ENCODE measurements at regions not wholly inside any gene's neighbourhood (a gene's known extent, or its start where the extent isn't known, plus 50 kb on each side); places are given as distances from the start of the nearest gene placed in this dataset.

GRCh38 chr18:61149786-61150185, 183.4 kb upstream of the CDH20 start:
- Mint-ChIP-seq H3K36me3 (ENCODE audit: low read depth) (no peaks in the 10 kb centered on the region), H3K27me3 (no peaks in the 10 kb centered on the region)

DNA sequence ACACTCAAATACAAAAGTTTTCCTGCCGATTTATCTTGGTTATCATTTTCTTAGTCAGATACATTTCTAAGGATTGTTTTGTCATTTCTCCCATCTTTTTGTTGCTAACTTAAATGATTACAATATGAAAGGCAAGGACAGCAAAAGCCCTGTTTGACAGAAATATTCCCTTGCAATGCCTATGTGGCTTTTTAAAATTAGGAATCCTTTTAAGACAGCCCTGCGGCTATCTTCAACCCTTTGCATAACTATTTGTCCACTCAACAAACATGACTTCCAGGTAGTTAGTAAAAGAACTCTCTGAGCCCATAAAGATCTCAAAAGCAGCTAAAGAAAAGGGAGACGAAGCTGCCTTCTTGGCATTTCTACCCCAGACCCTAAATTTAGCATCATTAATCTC, 179.7 kb upstream of the CDH20 start:
- ATAC-seq, result no peak

More at GRCh38 chr18:61149786-61150185, 183.4 kb upstream of the CDH20 start:
- ChIA-PET CTCF (no interaction called here), POLR2A (no interaction called here)
- H3K4me3 Mint-ChIP-seq, result no peak overlapping the region
- DNase-seq (no peak), ATAC-seq (no peak)
- intact Hi-C loops (cut with micrococcal nuclease), result no loop called here
- H3K27ac Mint-ChIP-seq, result no peak overlapping the region
- H3K9me3 Mint-ChIP-seq, result peaks cover 1% of the 10 kb centered on the region
- TF ChIP-seq, protein P1, sequence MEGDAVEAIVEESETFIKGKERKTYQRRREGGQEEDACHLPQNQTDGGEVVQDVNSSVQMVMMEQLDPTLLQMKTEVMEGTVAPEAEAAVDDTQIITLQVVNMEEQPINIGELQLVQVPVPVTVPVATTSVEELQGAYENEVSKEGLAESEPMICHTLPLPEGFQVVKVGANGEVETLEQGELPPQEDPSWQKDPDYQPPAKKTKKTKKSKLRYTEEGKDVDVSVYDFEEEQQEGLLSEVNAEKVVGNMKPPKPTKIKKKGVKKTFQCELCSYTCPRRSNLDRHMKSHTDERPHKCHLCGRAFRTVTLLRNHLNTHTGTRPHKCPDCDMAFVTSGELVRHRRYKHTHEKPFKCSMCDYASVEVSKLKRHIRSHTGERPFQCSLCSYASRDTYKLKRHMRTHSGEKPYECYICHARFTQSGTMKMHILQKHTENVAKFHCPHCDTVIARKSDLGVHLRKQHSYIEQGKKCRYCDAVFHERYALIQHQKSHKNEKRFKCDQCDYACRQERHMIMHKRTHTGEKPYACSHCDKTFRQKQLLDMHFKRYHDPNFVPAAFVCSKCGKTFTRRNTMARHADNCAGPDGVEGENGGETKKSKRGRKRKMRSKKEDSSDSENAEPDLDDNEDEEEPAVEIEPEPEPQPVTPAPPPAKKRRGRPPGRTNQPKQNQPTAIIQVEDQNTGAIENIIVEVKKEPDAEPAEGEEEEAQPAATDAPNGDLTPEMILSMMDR (IDR thresholded peaks at IDR 0.05), result no peak
- no peaks in the 10 kb centered on the region for H3K4me1 Mint-ChIP-seq (ENCODE audit: low read depth)

GRCh38 chr18:61154866-61155265, 178.4 kb upstream of the CDH20 start:
- intact Hi-C loops (cut with micrococcal nuclease), result no loop called here
- H3K9me3 Mint-ChIP-seq, result no peaks in the 10 kb centered on the region
- ATAC-seq (no peak), DNase-seq (no peak)
- no peaks in the 10 kb centered on the region for H3K27me3 Mint-ChIP-seq
- ChIA-PET CTCF (no interaction called here), POLR2A (no interaction called here)
- TF ChIP-seq, protein P1 (IDR thresholded peaks at IDR 0.05), result no peak
- H3K4me1 Mint-ChIP-seq (ENCODE audit: low read depth), result no peaks in the 10 kb centered on the region
- H3K36me3 Mint-ChIP-seq (ENCODE audit: low read depth), result no peaks in the 10 kb centered on the region
- H3K4me3 Mint-ChIP-seq, result no peak overlapping the region
- H3K27ac Mint-ChIP-seq, result no peak overlapping the region

More for the DNA sequence above, 179.7 kb upstream of the CDH20 start:
- ChIA-PET POLR2A (no interaction called here), CTCF (no interaction called here)
- Mint-ChIP-seq H3K4me1 (ENCODE audit: low read depth) (no peaks in the 10 kb centered on the region), H3K36me3 (ENCODE audit: low read depth) (no peaks in the 10 kb centered on the region), H3K4me3 (no peak overlapping the region), H3K9me3 (peaks cover 1% of the 10 kb centered on the region), H3K27me3 (no peaks in the 10 kb centered on the region), H3K27ac (no peak overlapping the region)
- intact Hi-C loops (cut with micrococcal nuclease), result no loop called here
- TF ChIP-seq, protein P1 (IDR thresholded peaks at IDR 0.05), result no peak
- no peak for DNase-seq

DNA sequence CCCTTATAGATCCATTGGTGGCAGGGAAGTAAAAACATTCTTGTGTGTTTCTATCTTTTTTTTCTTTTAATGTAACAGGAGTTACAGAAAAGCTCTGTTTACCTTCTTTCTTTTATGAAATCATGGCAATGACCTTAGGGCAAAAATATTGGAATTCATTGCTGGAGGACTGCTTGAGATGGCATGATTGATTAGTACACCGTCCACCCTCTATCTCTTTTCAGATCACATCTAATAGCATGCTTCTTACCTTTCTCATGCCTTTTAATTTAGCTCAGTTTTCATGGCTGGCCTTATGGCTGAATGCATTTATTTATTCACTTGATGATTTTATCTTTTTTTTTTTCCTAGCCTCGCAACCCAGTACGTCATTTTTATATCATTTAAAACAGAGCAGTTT, 177.6 kb upstream of the CDH20 start:
- ATAC-seq, result no peak
- H3K27me3 Mint-ChIP-seq, result no peaks in the 10 kb centered on the region
- no peak overlapping the region for H3K27ac Mint-ChIP-seq
- no peaks in the 10 kb centered on the region for H3K9me3 Mint-ChIP-seq
- POLR2A ChIA-PET, result no interaction called here
- no peak for DNase-seq
- intact Hi-C loops (cut with micrococcal nuclease), result no loop called here
- no peaks in the 10 kb centered on the region for H3K36me3 Mint-ChIP-seq (ENCODE audit: low read depth)
- no peak overlapping the region for H3K4me3 Mint-ChIP-seq
- TF ChIP-seq, protein P1 (IDR thresholded peaks at IDR 0.05), result no peak
- no peaks in the 10 kb centered on the region for H3K4me1 Mint-ChIP-seq (ENCODE audit: low read depth)
- CTCF ChIA-PET, result no interaction called here

- Mint-ChIP-seq H3K4me3 (no peak overlapping the region), H3K27ac (no peak overlapping the region), H3K9me3 (no peaks in the 10 kb centered on the region), H3K4me1 (ENCODE audit: low read depth) (no peaks in the 10 kb centered on the region), H3K36me3 (ENCODE audit: low read depth) (no peaks in the 10 kb centered on the region), H3K27me3 (no peaks in the 10 kb centered on the region)
- ATAC-seq, result no peak
- ChIA-PET POLR2A (no interaction called here), CTCF (no interaction called here)
- intact Hi-C loops (cut with micrococcal nuclease), result no loop called here
- TF ChIP-seq, protein P1 (IDR thresholded peaks at IDR 0.05), result no peak
- no peak for DNase-seq
Measured at GRCh38 chr18:61157451-61157850, 175.8 kb upstream of the CDH20 start.

Measured in activated CD8-positive, alpha-beta T cell treated with anti-CD3 and anti-CD28 coated beads for 36 hours (primary cell).